Liver (tissue), 8 donors: ENCODE measurements at regions not wholly inside any gene's neighbourhood (a gene's known extent, or its start where the extent isn't known, plus 50 kb on each side); places are given as distances from the start of the nearest gene placed in this dataset.

Experiments
- DNase-seq: peaks from one replicate; pipeline ENCODE4 v3.0.0-alpha.2; 2017; ENCODE audit warnings: low spot score
- H3K27ac ChIP-seq, 2 donors: one replicate each; pipeline ENCODE4 v1.7.0; 2013; ENCODE audit warnings: inconsistent platforms in 2 of 2, low read length in 2 of 2, control low read depth in 1 of 2, low read depth in 1 of 2, mild to moderate bottlenecking in 1 of 2
- H3K27me3 ChIP-seq, 4 donors: one replicate each; pipeline versions ENCODE4 v1.6.1 to v1.7.0; 2013; ENCODE audit warnings: low read length in 3 of 4, inconsistent platforms in 1 of 4, mild to moderate bottlenecking in 1 of 4, moderate library complexity in 1 of 4; ENCODE audit not compliant: control insufficient read depth in 4 of 4, insufficient read depth in 4 of 4
- H3K36me3 ChIP-seq, 4 donors: one replicate each; pipeline versions ENCODE4 v1.6.1 to v1.7.0; 2013; ENCODE audit warnings: low read length in 3 of 4, mild to moderate bottlenecking in 3 of 4, low read depth in 1 of 4, moderate library complexity in 1 of 4; ENCODE audit not compliant: control insufficient read depth in 4 of 4, insufficient read depth in 3 of 4
- H3K4me1 ChIP-seq, 4 donors: one replicate each; pipeline versions ENCODE4 v1.6.1 to v1.7.0; 2013; ENCODE audit warnings: low read length in 3 of 4, mild to moderate bottlenecking in 3 of 4, moderate library complexity in 1 of 4; ENCODE audit not compliant: control insufficient read depth in 4 of 4, insufficient read depth in 4 of 4
- H3K4me3 ChIP-seq, 3 donors: one replicate each; pipeline versions ENCODE4 v1.6.1 to v1.7.0; 2013; ENCODE audit warnings: low read length in 3 of 3, control low read depth in 1 of 3, low read depth in 1 of 3, mild to moderate bottlenecking in 1 of 3
- H3K9ac ChIP-seq, 2 donors: one replicate each; pipeline ENCODE4 v1.7.0; 2013; ENCODE audit warnings: low read length in 2 of 2, mild to moderate bottlenecking in 2 of 2, moderate library complexity in 2 of 2, control low read depth in 1 of 2, low read depth in 1 of 2
- H3K9me3 ChIP-seq, 4 donors: one replicate each; pipeline versions ENCODE4 v1.6.1 to v1.7.0; 2013; ENCODE audit warnings: low read length in 3 of 4; ENCODE audit not compliant: control insufficient read depth in 4 of 4
- ATF3 ChIP-seq: IDR thresholded peaks from 2 replicates; pipeline ENCODE4 v1.6.1; 2016; ENCODE audit warnings: antibody characterized with exemption
- CTCF ChIP-seq: fragments of 150-350 bp; IDR thresholded peaks from 2 replicates; pipeline ENCODE4 v1.5.1; 2017; ENCODE audit warnings: improper control_type of control experiment, low read depth, low read length; ENCODE audit not compliant: missing input control
- EGR1 ChIP-seq, 2 donors: IDR thresholded peaks; 2 replicates each; pipeline ENCODE4 v1.6.1; 2016 to 2018; ENCODE audit warnings: antibody characterized with exemption in 2 of 2, low read depth in 2 of 2
- FOXA1 ChIP-seq: IDR thresholded peaks from 2 replicates; pipeline ENCODE4 v1.6.1; 2016; ENCODE audit warnings: antibody characterized with exemption
- FOXA2 ChIP-seq: IDR thresholded peaks from 2 replicates; pipeline ENCODE4 v1.6.1; 2016; ENCODE audit warnings: antibody characterized with exemption
- GABPA ChIP-seq, 2 donors: IDR thresholded peaks in 1 of 2; conservative IDR thresholded peaks in 1 of 2; 2 replicates each; pipeline ENCODE4 v1.6.1; 2016; ENCODE audit warnings: antibody characterized with exemption in 2 of 2, mild to moderate bottlenecking in 1 of 2, moderate library complexity in 1 of 2
- HNF4A ChIP-seq, 2 donors: conservative IDR thresholded peaks; 2 replicates each; pipeline ENCODE4 v1.6.1; 2016; ENCODE audit warnings: antibody characterized with exemption in 2 of 2, mild to moderate bottlenecking in 2 of 2
- HNF4G ChIP-seq: IDR thresholded peaks from 2 replicates; pipeline ENCODE4 v1.6.1; 2016; ENCODE audit warnings: antibody characterized with exemption
- JUND ChIP-seq, 2 donors: IDR thresholded peaks; 2 replicates each; pipeline ENCODE4 v1.6.1; 2016; ENCODE audit warnings: antibody characterized with exemption in 2 of 2
- MAX ChIP-seq: IDR thresholded peaks from 2 replicates; pipeline ENCODE4 v1.6.1; 2016; ENCODE audit warnings: antibody characterized with exemption
- NR2F2 ChIP-seq: IDR thresholded peaks from 2 replicates; pipeline ENCODE4 v1.6.1; 2016; ENCODE audit warnings: antibody characterized with exemption
- RAD21 ChIP-seq, 2 donors: IDR thresholded peaks; 2 replicates each; pipeline ENCODE4 v1.6.1; 2016; ENCODE audit warnings: antibody characterized with exemption in 2 of 2, mild to moderate bottlenecking in 2 of 2
- RXRA ChIP-seq, 2 donors: IDR thresholded peaks; 2 replicates each; pipeline ENCODE4 v1.6.1; 2017 to 2018; ENCODE audit warnings: antibody characterized with exemption in 2 of 2, mild to moderate bottlenecking in 1 of 2
- SP1 ChIP-seq: IDR thresholded peaks from 2 replicates; pipeline ENCODE4 v1.6.1; 2018; ENCODE audit warnings: antibody characterized with exemption, mild to moderate bottlenecking
- TAF1 ChIP-seq: conservative IDR thresholded peaks from 2 replicates; pipeline ENCODE4 v1.6.1; 2016; ENCODE audit warnings: antibody characterized with exemption, mild to moderate bottlenecking
- YY1 ChIP-seq: IDR thresholded peaks from 2 replicates; pipeline ENCODE4 v1.6.1; 2016; ENCODE audit warnings: antibody characterized with exemption, mild to moderate bottlenecking
- WGBS: extraction: QIAGEN DNeasy Blood & Tissue Kit; methylation state at CpG from one replicate; pipeline ENCODE4 v1.1.7; 2013; 5-methylcytosine and 5-hydroxymethylcytosine counted together
- TF ChIP-seq, protein P1 (sequence below): IDR thresholded peaks from 2 replicates; pipeline ENCODE4 v1.6.1; 2016; ENCODE audit warnings: antibody characterized with exemption, mild to moderate bottlenecking
- TF ChIP-seq, protein P2 (sequence below): IDR thresholded peaks from 2 replicates; pipeline ENCODE4 v1.6.1; 2016; ENCODE audit warnings: antibody characterized with exemption
- donor health status: healthy.
- donor health status: healthy.
- donor health status: healthy.
- donor health status: healthy.
- donor health status: healthy.

DNA sequence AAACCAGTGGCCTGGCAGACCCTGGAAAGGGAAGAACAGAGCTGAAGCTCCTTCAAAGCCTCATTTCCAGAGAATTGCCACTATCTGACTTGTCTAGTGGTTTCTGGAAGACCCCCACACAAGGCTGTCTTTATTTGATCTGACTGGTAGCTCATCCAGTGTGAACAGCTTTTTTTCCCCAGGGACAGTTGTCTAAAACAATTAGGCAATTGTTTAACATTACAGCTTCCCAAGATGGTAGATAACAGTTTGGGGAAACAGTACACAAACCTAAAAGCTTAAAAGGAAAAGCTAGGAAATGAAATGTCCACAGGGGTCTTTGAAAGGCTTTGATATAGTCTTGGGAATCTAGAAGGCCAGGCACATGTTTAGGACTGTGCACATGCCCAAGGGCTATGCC lies 203.4 kb upstream of the CTBP2 start:
- no peaks in the 10 kb centered on the region for H3K27me3 ChIP-seq
- no peaks in the 10 kb centered on the region for H3K36me3 ChIP-seq
- no peak overlapping the region for H3K4me3 ChIP-seq
- no peak for DNase-seq
- no peaks in the 10 kb centered on the region for H3K4me1 ChIP-seq
- H3K27ac ChIP-seq = no peak overlapping the region
- no peak overlapping the region for H3K9ac ChIP-seq
- peaks cover 0 to 3% (median 0%) of the 10 kb centered on the region in 4 donors for H3K9me3 ChIP-seq
- no peak for TF ChIP-seq RXRA (IDR thresholded peaks at IDR 0.05)
- TF ChIP-seq RAD21 (IDR thresholded peaks at IDR 0.05) = no peak
- TF ChIP-seq YY1 = no peak
- no peak for TF ChIP-seq CTCF
- no peak for TF ChIP-seq FOXA1
- no peak for TF ChIP-seq GABPA (IDR thresholded peaks at IDR 0.05 in 1 of 2, conservative IDR thresholded peaks at IDR 0.05 in 1 of 2)
- TF ChIP-seq, protein P1, sequence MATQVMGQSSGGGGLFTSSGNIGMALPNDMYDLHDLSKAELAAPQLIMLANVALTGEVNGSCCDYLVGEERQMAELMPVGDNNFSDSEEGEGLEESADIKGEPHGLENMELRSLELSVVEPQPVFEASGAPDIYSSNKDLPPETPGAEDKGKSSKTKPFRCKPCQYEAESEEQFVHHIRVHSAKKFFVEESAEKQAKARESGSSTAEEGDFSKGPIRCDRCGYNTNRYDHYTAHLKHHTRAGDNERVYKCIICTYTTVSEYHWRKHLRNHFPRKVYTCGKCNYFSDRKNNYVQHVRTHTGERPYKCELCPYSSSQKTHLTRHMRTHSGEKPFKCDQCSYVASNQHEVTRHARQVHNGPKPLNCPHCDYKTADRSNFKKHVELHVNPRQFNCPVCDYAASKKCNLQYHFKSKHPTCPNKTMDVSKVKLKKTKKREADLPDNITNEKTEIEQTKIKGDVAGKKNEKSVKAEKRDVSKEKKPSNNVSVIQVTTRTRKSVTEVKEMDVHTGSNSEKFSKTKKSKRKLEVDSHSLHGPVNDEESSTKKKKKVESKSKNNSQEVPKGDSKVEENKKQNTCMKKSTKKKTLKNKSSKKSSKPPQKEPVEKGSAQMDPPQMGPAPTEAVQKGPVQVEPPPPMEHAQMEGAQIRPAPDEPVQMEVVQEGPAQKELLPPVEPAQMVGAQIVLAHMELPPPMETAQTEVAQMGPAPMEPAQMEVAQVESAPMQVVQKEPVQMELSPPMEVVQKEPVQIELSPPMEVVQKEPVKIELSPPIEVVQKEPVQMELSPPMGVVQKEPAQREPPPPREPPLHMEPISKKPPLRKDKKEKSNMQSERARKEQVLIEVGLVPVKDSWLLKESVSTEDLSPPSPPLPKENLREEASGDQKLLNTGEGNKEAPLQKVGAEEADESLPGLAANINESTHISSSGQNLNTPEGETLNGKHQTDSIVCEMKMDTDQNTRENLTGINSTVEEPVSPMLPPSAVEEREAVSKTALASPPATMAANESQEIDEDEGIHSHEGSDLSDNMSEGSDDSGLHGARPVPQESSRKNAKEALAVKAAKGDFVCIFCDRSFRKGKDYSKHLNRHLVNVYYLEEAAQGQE = no peak
- TF ChIP-seq ATF3 = no peak
- TF ChIP-seq TAF1 = no peak
- no peak for TF ChIP-seq HNF4A (conservative IDR thresholded peaks at IDR 0.05)
- TF ChIP-seq NR2F2 = no peak
- TF ChIP-seq FOXA2 = no peak
- TF ChIP-seq HNF4G = no peak
- TF ChIP-seq, protein P2, sequence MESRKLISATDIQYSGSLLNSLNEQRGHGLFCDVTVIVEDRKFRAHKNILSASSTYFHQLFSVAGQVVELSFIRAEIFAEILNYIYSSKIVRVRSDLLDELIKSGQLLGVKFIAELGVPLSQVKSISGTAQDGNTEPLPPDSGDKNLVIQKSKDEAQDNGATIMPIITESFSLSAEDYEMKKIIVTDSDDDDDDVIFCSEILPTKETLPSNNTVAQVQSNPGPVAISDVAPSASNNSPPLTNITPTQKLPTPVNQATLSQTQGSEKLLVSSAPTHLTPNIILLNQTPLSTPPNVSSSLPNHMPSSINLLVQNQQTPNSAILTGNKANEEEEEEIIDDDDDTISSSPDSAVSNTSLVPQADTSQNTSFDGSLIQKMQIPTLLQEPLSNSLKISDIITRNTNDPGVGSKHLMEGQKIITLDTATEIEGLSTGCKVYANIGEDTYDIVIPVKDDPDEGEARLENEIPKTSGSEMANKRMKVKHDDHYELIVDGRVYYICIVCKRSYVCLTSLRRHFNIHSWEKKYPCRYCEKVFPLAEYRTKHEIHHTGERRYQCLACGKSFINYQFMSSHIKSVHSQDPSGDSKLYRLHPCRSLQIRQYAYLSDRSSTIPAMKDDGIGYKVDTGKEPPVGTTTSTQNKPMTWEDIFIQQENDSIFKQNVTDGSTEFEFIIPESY = no peak
- no peak for TF ChIP-seq MAX

DNA sequence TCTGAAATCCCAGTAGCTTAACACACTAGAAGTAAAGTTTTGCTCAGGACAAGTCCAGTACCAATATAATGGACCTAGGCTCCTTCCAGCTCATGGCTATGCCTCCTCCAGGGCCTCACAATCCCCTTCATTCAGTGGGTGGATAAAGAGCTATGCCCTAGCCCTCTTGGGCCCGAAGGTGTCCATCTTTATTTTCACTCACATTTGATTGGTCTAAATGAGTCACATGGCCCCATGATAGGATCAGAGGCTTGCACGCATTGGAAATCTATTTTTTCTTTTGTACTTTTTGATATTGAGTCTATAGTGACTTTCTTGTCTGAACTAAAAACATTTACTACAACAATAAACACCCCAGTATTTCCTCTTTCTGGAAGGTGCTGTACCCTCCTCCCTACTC lies 202.6 kb upstream of the CTBP2 start:
- Histone ChIP-seq H3K27me3 (no peaks in the 10 kb centered on the region), H3K36me3 (no peaks in the 10 kb centered on the region), H3K4me1 (no peaks in the 10 kb centered on the region), H3K9ac (no peak overlapping the region), H3K4me3 (no peak overlapping the region), H3K27ac (no peak overlapping the region), H3K9me3 (peaks cover 0 to 3% (median 1%) of the 10 kb centered on the region in 4 donors)
- WGBS = 86% methylated on average over 2 of the region's 2 CpGs
- no peak for DNase-seq
- no peak for TF ChIP-seq YY1
- TF ChIP-seq JUND (IDR thresholded peaks at IDR 0.05) = no peak
- TF ChIP-seq FOXA1 = no peak
- no peak for TF ChIP-seq RAD21 (IDR thresholded peaks at IDR 0.05)
- TF ChIP-seq, protein P2 = no peak
- TF ChIP-seq RXRA (IDR thresholded peaks at IDR 0.05) = no peak
- TF ChIP-seq HNF4A (conservative IDR thresholded peaks at IDR 0.05) = no peak
- no peak for TF ChIP-seq NR2F2
- TF ChIP-seq SP1 = no peak
- no peak for TF ChIP-seq CTCF
- no peak for TF ChIP-seq EGR1 (IDR thresholded peaks at IDR 0.05; ENCODE audit: low read depth in 2 of 2)
- no peak for TF ChIP-seq MAX
- no peak for TF ChIP-seq FOXA2
- no peak for TF ChIP-seq TAF1
- TF ChIP-seq GABPA (IDR thresholded peaks at IDR 0.05 in 1 of 2, conservative IDR thresholded peaks at IDR 0.05 in 1 of 2) = no peak
- TF ChIP-seq ATF3 = no peak
